GM12878 (cell line): ENCODE measurements at regions not wholly inside any gene's neighbourhood (a gene's known extent, or its start where the extent isn't known, plus 50 kb on each side); places are given as distances from the start of the nearest gene placed in this dataset.
"Not testable (repeated sequence)": the region's sequence is repeated elsewhere in the genome, so short reads cannot be mapped to it uniquely, and the experiment has no call there.

ENCODE experiments used
- ATAC-seq: fragments of 200-7000 bp; cut with Tn5 transposase; 3 replicates; pipeline ENCODE4 v1.9.1; 2020; ENCODE audit warnings: mild to moderate bottlenecking, moderate library complexity
- BruUV-seq: library from RNA; stranded (reverse); fragments of 400-500 nt; replicated peaks from 2 replicates; lab custom pipeline; 2021; lab: Mats Ljungman, UMichigan
- CTCF ChIA-PET: fragments of 300-600 bp; sonication (Branson Sonifier 250); formaldehyde crosslinking; extraction: SDS; loops from one replicate; lab custom pipeline; 2021; ENCODE audit warnings: inconsistent platforms; lab: Yijun Ruan, JAX
- POLR2A ChIA-PET: fragments of 350-600 bp; formaldehyde crosslinking; extraction: SDS; loops from one replicate; lab custom pipeline; 2021; ENCODE audit warnings: inconsistent platforms; lab: Charles Lee
- RAD21 ChIA-PET: fragments of 300-600 bp; sonication (Branson Sonifier 250); formaldehyde crosslinking; loops from one replicate; lab custom pipeline; 2023; ENCODE audit warnings: antibody characterized with exemption; ENCODE audit not compliant: unreplicated experiment; lab: Charles Lee
- SMC1A ChIA-PET: fragments of 300-600 bp; sonication (Branson Sonifier 250); formaldehyde crosslinking; loops from one replicate; lab custom pipeline; 2023; ENCODE audit not compliant: unreplicated experiment, uncharacterized antibody; lab: Charles Lee
- DNase-seq: peaks from one replicate; pipeline ENCODE4 v3.0.0-alpha.2; 2011; ENCODE audit warnings: low read depth, low spot score
- FAIRE-seq: peaks from 3 replicates; lab custom pipeline; 2011; peaks lifted over from hg19 to GRCh38; lab: Jason Lieb, UNC
- H2AFZ ChIP-seq: 2 replicates; pipeline ENCODE4 v1.6.0; 2011; ENCODE audit warnings: low read depth, low read length, control low read depth; ENCODE audit not compliant: control insufficient read depth
- H3K27ac ChIP-seq: 2 replicates; pipeline ENCODE4 v1.5.1; 2011; ENCODE audit warnings: control low read depth; ENCODE audit not compliant: control insufficient read depth, insufficient read depth
- H3K27me3 ChIP-seq, 2 experiments: replicated peaks in 1 of 2; 2 replicates each; pipeline versions ENCODE4 v1.6.0 to v1.6.1; 2011; ENCODE audit warnings: low read length in 1 of 2; ENCODE audit not compliant: control insufficient read depth in 2 of 2, insufficient read depth in 2 of 2
- H3K36me3 ChIP-seq, 2 experiments: 2 replicates each; pipeline ENCODE4 v1.5.1; 2011; ENCODE audit warnings: low read length in 1 of 2; ENCODE audit not compliant: control insufficient read depth in 2 of 2, insufficient read depth in 2 of 2
- H3K4me1 ChIP-seq: 2 replicates; pipeline ENCODE4 v1.6.1; 2011; ENCODE audit warnings: mild to moderate bottlenecking, low read length, moderate library complexity, mixed read lengths; ENCODE audit not compliant: control insufficient read depth, insufficient read depth
- H3K4me2 ChIP-seq: 2 replicates; pipeline ENCODE4 v1.6.0; 2011; ENCODE audit warnings: control low read depth; ENCODE audit not compliant: control insufficient read depth, insufficient read depth
- H3K4me3 ChIP-seq: fragments of 200-600 bp; sonication (generic); 2 replicates; pipeline ENCODE4 v1.5.1; 2016
- H3K79me2 ChIP-seq: 2 replicates; pipeline ENCODE4 v1.6.0; 2011; ENCODE audit warnings: low read length; ENCODE audit not compliant: control insufficient read depth, insufficient read depth
- H3K9ac ChIP-seq: 2 replicates; pipeline ENCODE4 v1.8.0; 2011; ENCODE audit warnings: low read length, control low read depth, mixed read lengths; ENCODE audit not compliant: control insufficient read depth, insufficient read depth
- H3K9me3 ChIP-seq: replicated peaks from 3 replicates; pipeline ENCODE4 v1.5.1; 2011; ENCODE audit warnings: mild to moderate bottlenecking, low read length; ENCODE audit not compliant: control insufficient read depth, insufficient read depth
- H4K20me1 ChIP-seq: 2 replicates; pipeline ENCODE4 v1.6.0; 2011; ENCODE audit not compliant: control insufficient read depth, insufficient read depth
- BMI1 ChIP-seq: fragments of 450-650 bp; IDR thresholded peaks from 2 replicates; pipeline ENCODE4 v1.6.1; 2016; ENCODE audit warnings: mild to moderate bottlenecking, moderate library complexity, borderline replicate concordance
- CEBPB ChIP-seq, 2 experiments: fragments of 150-350 bp in 1 of 2; IDR thresholded peaks; 2 replicates each; pipeline ENCODE4 v1.6.1; 2012 to 2014; ENCODE audit warnings: low read depth in 2 of 2, low read length in 2 of 2, borderline replicate concordance in 1 of 2, inconsistent platforms in 1 of 2
- DPF2 ChIP-seq: fragments of 450-650 bp; IDR thresholded peaks from 2 replicates; pipeline ENCODE4 v1.6.1; 2017; ENCODE audit warnings: mild to moderate bottlenecking
- E2F8 ChIP-seq: fragments of 450-650 bp; IDR thresholded peaks from 2 replicates; pipeline ENCODE4 v1.6.1; 2018; ENCODE audit warnings: mild to moderate bottlenecking, low read depth, moderate library complexity; ENCODE audit not compliant: partially characterized antibody
- GABPA ChIP-seq: IDR thresholded peaks from 2 replicates; pipeline ENCODE4 v1.6.1; 2014; ENCODE audit warnings: antibody characterized with exemption, low read depth, mild to moderate bottlenecking, inconsistent platforms
- IKZF2 ChIP-seq, 2 experiments: fragments of 450-650 bp; IDR thresholded peaks; 2 replicates each; pipeline ENCODE4 v1.6.1; 2017; ENCODE audit warnings: mild to moderate bottlenecking in 2 of 2, moderate library complexity in 2 of 2
- KLF5 ChIP-seq: fragments of 450-650 bp; IDR thresholded peaks from 2 replicates; pipeline ENCODE4 v1.6.1; 2014; ENCODE audit warnings: mild to moderate bottlenecking; ENCODE audit not compliant: partially characterized antibody
- MEF2B ChIP-seq: fragments of 450-650 bp; IDR thresholded peaks from 2 replicates; pipeline ENCODE4 v1.6.1; 2018; ENCODE audit warnings: mild to moderate bottlenecking, moderate library complexity; ENCODE audit not compliant: partially characterized antibody, poor library complexity, severe bottlenecking
- MTA3 ChIP-seq: IDR thresholded peaks from 2 replicates; pipeline ENCODE4 v1.6.1; 2012; ENCODE audit warnings: low read length, inconsistent platforms, borderline replicate concordance
- PAX8 ChIP-seq: fragments of 450-650 bp; IDR thresholded peaks from 2 replicates; pipeline ENCODE4 v1.6.1; 2017; ENCODE audit warnings: mild to moderate bottlenecking, moderate library complexity
- POLR2AphosphoS5 ChIP-seq: IDR thresholded peaks from 2 replicates; pipeline ENCODE4 v1.6.1; 2011; ENCODE audit warnings: mild to moderate bottlenecking, low read length, inconsistent platforms
- POU2F2 ChIP-seq: IDR thresholded peaks from 3 replicates; pipeline ENCODE4 v1.6.1; 2011; ENCODE audit warnings: low read depth, mild to moderate bottlenecking, low read length, borderline replicate concordance
- SMAD5 ChIP-seq: IDR thresholded peaks from 2 replicates; pipeline ENCODE4 v1.6.1; 2016; ENCODE audit warnings: antibody characterized with exemption, low read depth
- ZBED1 ChIP-seq: IDR thresholded peaks from 2 replicates; pipeline ENCODE4 v1.6.1; 2016; ENCODE audit warnings: borderline replicate concordance
- WGBS: methylation state at CpG from one replicate; pipeline ENCODE4 v1.1.6; 2016; ENCODE audit warnings: low lambda C conversion rate; ENCODE audit not compliant: insufficient replicate concordance, insufficient coverage; ENCODE audit errors: missing lambda C conversion rate; 5-methylcytosine and 5-hydroxymethylcytosine counted together
- in situ Hi-C: fragments of 300-500 bp; cut with MboI; formaldehyde crosslinking; loops from 9 replicates; pipeline ENCODE4 v1.14.3; 2018; ENCODE audit warnings: mixed read lengths
- intact Hi-C: fragments of 100-400 bp; cut with micrococcal nuclease; formaldehyde crosslinking; loops from one replicate; pipeline ENCODE4 v1.14.2; 2022; ENCODE audit not compliant: unreplicated experiment
- TF ChIP-seq, protein P1 (sequence below): fragments of 450-650 bp; IDR thresholded peaks from 2 replicates; pipeline ENCODE4 v1.6.1; 2017; ENCODE audit warnings: low read depth, mild to moderate bottlenecking, moderate library complexity

DNA sequence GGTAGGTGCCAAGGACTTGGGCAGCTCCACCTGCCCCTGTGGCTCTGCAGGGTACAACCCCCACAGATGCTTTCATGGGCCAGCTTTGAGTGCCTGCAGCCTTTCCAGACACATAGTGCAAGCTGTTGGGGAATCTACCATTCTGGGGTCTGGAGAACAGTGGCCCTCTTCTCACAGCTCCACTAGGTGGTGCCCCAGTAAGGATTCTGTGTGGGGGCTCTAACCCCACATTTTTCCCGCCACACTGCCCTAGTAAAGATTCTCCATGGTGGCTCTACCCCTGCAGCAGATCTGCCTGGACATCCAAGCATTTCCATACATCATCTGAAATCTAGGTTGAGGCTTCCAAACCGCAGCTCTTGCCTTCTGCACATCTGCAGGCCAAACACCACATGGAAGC lies 149.7 kb upstream of the FNDC3A start:
- BruUV-seq, result no TSS peak
- Histone ChIP-seq H3K27ac (no peak overlapping the region), H2AFZ (no peak overlapping the region), H3K4me3 (no peak overlapping the region), H3K79me2 (no peaks in the 10 kb centered on the region), H3K4me2 (no peak overlapping the region), H3K27me3 (no peaks in the 10 kb centered on the region; a peak in 1 of 4 replicates), H3K36me3 (no peaks in the 10 kb centered on the region), H4K20me1 (no peaks in the 10 kb centered on the region), H3K4me1 (peaks cover 7% of the 10 kb centered on the region; the same call in 1 of the 2 replicates), H3K9ac (no peak overlapping the region), H3K9me3 (peaks cover 12% of the 10 kb centered on the region; the same call in 2 of the 3 replicates)
- 16% methylated on average over 2 of the region's 2 CpGs for WGBS
- ATAC-seq (no peak), FAIRE-seq (no peak), DNase-seq (no peak)
- ChIA-PET RAD21 (no interaction called here), POLR2A (no interaction called here), CTCF (interaction anchor here (0.7 to 1.5 kb wide), 3 partner anchors 9 to 1620 kb away, joined by 3 to 7 read pairs (median 3); no protein-coding TSS in a partner anchor), SMC1A (interaction anchor here (1.0 kb wide), 1 partner anchor 9 kb away, joined by 3 read pairs; no protein-coding TSS in a partner anchor)
- in situ Hi-C loops (no loop called here), intact Hi-C loops (no loop called here)
- TF ChIP-seq MEF2B, result no peak
- TF ChIP-seq BMI1, result no peak
- no peak for TF ChIP-seq E2F8
- no peak for TF ChIP-seq CEBPB (IDR thresholded peaks at IDR 0.05; ENCODE audit: borderline replicate concordance in 1 of 2, low read depth in 2 of 2, low read length in 2 of 2)
- TF ChIP-seq IKZF2 (IDR thresholded peaks at IDR 0.05), result no peak
- no peak for TF ChIP-seq GABPA
- TF ChIP-seq POLR2AphosphoS5, result no peak
- TF ChIP-seq DPF2, result no peak
- no peak for TF ChIP-seq PAX8
- TF ChIP-seq MTA3, result no peak
- TF ChIP-seq KLF5, result no peak
- no peak for TF ChIP-seq SMAD5
- TF ChIP-seq, protein P1, sequence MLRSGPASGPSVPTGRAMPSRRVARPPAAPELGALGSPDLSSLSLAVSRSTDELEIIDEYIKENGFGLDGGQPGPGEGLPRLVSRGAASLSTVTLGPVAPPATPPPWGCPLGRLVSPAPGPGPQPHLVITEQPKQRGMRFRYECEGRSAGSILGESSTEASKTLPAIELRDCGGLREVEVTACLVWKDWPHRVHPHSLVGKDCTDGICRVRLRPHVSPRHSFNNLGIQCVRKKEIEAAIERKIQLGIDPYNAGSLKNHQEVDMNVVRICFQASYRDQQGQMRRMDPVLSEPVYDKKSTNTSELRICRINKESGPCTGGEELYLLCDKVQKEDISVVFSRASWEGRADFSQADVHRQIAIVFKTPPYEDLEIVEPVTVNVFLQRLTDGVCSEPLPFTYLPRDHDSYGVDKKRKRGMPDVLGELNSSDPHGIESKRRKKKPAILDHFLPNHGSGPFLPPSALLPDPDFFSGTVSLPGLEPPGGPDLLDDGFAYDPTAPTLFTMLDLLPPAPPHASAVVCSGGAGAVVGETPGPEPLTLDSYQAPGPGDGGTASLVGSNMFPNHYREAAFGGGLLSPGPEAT, result no peak
- TF ChIP-seq POU2F2, result no peak
- TF ChIP-seq ZBED1, result no peak

GRCh38 chr13:48826922-48827454 lies 148.7 kb upstream of the FNDC3A start:
- H3K9me3 ChIP-seq, result peaks cover 12% of the 10 kb centered on the region; the same call in 2 of the 3 replicates
- DNase-seq, H3K9ac ChIP-seq, BruUV-seq, H3K4me2 ChIP-seq, H3K79me2 ChIP-seq, POLR2A ChIA-PET, H4K20me1 ChIP-seq, H3K4me3 ChIP-seq, H3K27ac ChIP-seq, H3K36me3 ChIP-seq, RAD21 ChIA-PET, H3K4me1 ChIP-seq, H3K27me3 ChIP-seq, in situ Hi-C loops, intact Hi-C loops, ATAC-seq, SMC1A ChIA-PET, FAIRE-seq, H2AFZ ChIP-seq: not testable (repeated sequence)
- CTCF ChIA-PET, result interaction anchor here (1.5 kb wide), 1 partner anchor 454 kb away, joined by 7 read pairs; no protein-coding TSS in a partner anchor
- WGBS, result 0% methylated on average over 2 of the region's 2 CpGs
